Adrenal gland (tissue), 5 donors: ENCODE measurements at regions not wholly inside any gene's neighbourhood (a gene's known extent, or its start where the extent isn't known, plus 50 kb on each side); places are given as distances from the start of the nearest gene placed in this dataset.

Experiments used
- CTCF ChIP-seq, 6 experiments: fragments of 450-650 bp in 4 of 6; fragments of 200-600 bp in 2 of 6; sonication (generic) in 1 of 6; IDR thresholded peaks; 1 replicate in 5 of 6; 2 replicates in 1 of 6; pipeline versions ENCODE4 v1.5.1 to v1.8.0; 2016 to 2021; ENCODE audit warnings: antibody characterized with exemption in 6 of 6, mild to moderate bottlenecking in 2 of 6, moderate library complexity in 1 of 6
- POLR2A ChIP-seq, 2 donors: fragments of 450-650 bp; IDR thresholded peaks; one replicate each; pipeline ENCODE4 v1.6.1; 2017; ENCODE audit warnings: antibody characterized with exemption in 2 of 2, mild to moderate bottlenecking in 2 of 2, moderate library complexity in 1 of 2
- donor health status: DM: no; HTN: no; CAD: no.

GRCh38 chr7:52711951-52712350 is 323.5 kb upstream of the POM121L12 start:
- TF ChIP-seq CTCF (IDR thresholded peaks at IDR 0.05) (no peak), POLR2A (IDR thresholded peaks at IDR 0.05) (no peak)
